Skeletal muscle satellite cell (primary cell): ENCODE measurements at regions not wholly inside any gene's neighbourhood (a gene's known extent, or its start where the extent isn't known, plus 50 kb on each side); places are given as distances from the start of the nearest gene placed in this dataset.

Source experiments
- H3K27me3 ChIP-seq: 2 replicates; pipeline ENCODE4 v1.7.0; 2013; ENCODE audit warnings: low read length; ENCODE audit not compliant: control insufficient read depth, insufficient read depth
- H3K36me3 ChIP-seq: 2 replicates; pipeline ENCODE4 v1.7.0; 2013; ENCODE audit warnings: mild to moderate bottlenecking, control low read depth, low read length; ENCODE audit not compliant: insufficient read depth
- H3K4me1 ChIP-seq: 2 replicates; pipeline ENCODE4 v1.7.0; 2013; ENCODE audit warnings: low read length; ENCODE audit not compliant: control insufficient read depth, insufficient read depth
- H3K4me2 ChIP-seq: 2 replicates; pipeline ENCODE4 v1.7.0; 2013; ENCODE audit warnings: mild to moderate bottlenecking, low read length
- H3K4me3 ChIP-seq: 2 replicates; pipeline ENCODE4 v1.7.0; 2013; ENCODE audit warnings: low read length
- H3K9ac ChIP-seq: 2 replicates; pipeline ENCODE4 v1.7.0; 2013; ENCODE audit warnings: mild to moderate bottlenecking, low read depth, low read length, moderate library complexity
- H3K9me3 ChIP-seq: replicated peaks from 2 replicates; pipeline ENCODE4 v1.7.0; 2013; ENCODE audit warnings: mild to moderate bottlenecking, control low read depth, low read length

DNA sequence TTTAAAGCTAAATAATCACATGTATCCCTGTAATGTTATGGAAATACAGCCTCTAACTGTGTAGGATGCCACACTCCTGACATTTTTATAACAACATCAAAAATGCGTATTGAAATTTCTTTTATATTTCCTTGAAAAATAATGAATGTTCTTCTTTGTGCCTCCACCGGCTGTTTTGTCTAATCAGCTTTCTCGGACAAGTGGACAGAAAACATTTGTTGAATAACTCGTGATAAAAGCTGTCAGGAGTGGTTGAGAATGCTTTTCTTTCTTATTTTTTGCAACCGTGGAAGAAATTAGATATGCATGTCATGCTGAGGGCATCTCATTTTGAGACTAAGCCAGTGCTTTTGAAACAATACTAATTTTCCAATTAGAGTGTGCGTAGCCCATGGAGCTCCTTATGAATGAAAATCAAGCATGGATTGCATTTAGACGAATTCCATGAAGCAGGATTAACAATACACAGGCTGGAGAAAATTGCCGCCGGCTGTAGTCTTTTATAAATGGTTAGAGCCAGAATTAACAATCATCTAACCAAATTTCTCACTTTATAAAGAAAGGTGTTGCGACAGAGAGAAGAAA lies 614.5 kb upstream of the LCORL start:
- H3K9me3 ChIP-seq = no peaks in the 10 kb centered on the region

DNA sequence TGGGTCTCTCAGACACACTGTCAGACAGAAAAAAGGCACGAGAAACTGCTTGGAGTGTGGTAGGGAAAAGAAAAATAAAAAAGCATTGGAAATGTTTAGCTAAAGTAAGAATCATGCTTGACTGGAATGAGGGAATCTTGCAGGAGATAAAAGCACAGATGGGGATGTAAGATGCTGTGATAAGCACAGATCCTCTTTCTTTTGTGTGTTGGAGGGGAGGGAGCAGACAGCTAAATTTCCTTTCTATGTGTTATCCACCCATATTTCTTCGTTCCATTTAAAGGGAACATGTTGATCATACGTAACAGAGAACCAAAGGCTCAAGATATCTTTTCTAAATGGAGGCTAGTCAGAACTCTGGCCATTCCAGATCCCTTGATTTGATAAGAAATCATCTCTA lies 614.0 kb upstream of the LCORL start:
- H3K36me3 ChIP-seq = no peaks in the 10 kb centered on the region
- no peak overlapping the region for H3K9ac ChIP-seq
- no peaks in the 10 kb centered on the region for H3K9me3 ChIP-seq
- H3K27me3 ChIP-seq = no peaks in the 10 kb centered on the region
- no peaks in the 10 kb centered on the region for H3K4me1 ChIP-seq
- H3K4me3 ChIP-seq = no peak overlapping the region
- H3K4me2 ChIP-seq = no peak overlapping the region

More for the DNA sequence above, 614.5 kb upstream of the LCORL start:
- no peak overlapping the region for H3K4me2 ChIP-seq
- H3K4me3 ChIP-seq = no peak overlapping the region
- H3K36me3 ChIP-seq = no peaks in the 10 kb centered on the region
- no peaks in the 10 kb centered on the region for H3K4me1 ChIP-seq
- no peaks in the 10 kb centered on the region for H3K27me3 ChIP-seq
- no peak overlapping the region for H3K9ac ChIP-seq

DNA sequence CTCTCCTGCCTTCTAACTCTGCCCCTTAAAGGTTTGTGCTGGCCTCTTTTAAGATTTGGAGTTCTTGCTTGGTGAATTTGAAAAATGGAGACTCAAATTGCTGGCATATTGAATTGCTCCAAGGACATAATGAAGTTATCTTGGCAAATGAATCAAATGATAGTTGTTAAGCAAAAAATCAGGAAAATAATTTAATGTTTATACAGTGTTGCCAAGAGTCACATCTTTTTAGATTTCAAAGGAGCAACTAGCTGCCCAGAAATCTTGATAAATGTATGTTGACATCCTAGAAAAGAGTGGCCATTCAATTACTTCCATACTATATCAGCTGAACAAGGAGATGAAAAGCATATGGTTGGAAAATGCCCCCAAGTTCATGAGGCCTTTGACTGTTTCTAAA lies 610.0 kb upstream of the LCORL start:
- Histone ChIP-seq H3K4me2 (no peak overlapping the region), H3K36me3 (no peaks in the 10 kb centered on the region), H3K27me3 (no peaks in the 10 kb centered on the region), H3K9ac (no peak overlapping the region), H3K4me3 (no peak overlapping the region), H3K9me3 (no peaks in the 10 kb centered on the region), H3K4me1 (no peaks in the 10 kb centered on the region)

DNA sequence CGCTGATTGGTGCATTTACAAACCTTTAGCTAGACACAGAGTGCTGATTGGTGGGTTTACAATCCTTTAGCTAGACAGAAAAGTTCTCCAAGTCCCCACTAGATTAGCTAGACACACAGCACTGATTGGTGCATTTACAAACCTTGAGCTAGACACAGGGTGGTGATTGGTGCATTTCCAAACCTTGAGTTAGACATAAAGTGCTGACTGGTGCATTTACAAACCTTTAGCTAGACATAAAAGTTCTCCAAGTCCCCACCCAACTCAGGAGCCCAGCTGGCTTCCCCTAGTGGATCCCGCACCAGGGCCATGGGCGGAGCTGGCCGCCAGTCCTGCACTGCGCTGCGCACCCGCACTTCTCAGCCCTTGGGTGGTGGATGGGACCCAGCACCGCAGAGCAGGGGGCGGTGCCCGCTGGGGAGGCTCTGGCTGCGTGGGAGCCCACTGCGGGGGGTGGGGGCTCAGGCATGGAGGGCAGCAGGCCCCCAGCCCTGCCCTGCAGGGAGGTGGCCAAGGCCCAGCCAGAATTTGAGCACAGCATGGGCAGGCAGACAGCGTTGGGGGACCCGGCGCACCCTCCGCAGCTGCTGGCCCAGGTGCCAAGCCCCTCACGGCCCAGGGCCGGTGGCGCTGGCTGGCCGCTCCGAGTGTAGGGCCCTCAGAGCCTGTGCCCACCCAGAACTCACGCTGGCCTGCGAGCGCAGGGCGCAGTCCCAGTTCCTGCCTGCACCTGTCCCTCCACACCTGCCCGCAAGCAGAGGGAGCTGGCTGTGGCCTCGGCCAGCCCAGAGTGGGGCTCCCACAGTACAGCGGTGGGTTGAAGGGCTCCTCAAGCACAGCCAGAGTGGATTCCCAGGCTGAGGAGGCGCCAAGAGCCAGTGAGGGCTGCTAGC lies 608.9 kb upstream of the LCORL start:
- Histone ChIP-seq H3K4me1 (no peaks in the 10 kb centered on the region), H3K4me2 (no peak overlapping the region), H3K27me3 (no peaks in the 10 kb centered on the region), H3K9me3 (no peaks in the 10 kb centered on the region), H3K36me3 (no peaks in the 10 kb centered on the region), H3K4me3 (no peak overlapping the region), H3K9ac (no peak overlapping the region)

DNA sequence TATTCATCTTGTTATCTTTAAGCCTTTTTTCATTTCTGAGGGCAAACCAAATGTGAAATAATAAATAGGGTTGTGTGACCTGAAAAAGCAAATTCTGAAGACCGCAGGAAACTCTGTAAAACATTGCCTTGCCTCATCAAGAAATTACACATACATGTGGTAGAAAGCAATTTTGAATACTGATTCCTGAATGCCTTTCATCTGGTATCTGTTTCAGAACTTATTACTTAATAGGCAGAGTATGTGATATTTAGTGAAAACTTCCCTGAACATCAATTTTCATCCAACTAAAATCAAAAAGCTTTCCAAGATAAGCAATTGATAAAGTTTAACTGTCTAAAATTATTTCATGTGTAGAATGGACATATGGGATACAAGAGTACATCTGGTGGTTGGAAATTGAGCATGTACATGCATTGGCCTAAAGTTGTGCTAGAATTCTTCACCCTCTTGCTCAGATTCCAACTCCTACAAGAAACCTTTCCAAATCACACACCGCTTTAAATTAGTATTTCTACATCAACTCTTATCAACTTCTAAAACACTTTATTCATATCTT lies 606.0 kb upstream of the LCORL start:
- H3K4me2 ChIP-seq = no peak overlapping the region
- H3K4me3 ChIP-seq = no peak overlapping the region
- H3K4me1 ChIP-seq = no peaks in the 10 kb centered on the region
- no peak overlapping the region for H3K9ac ChIP-seq
- no peaks in the 10 kb centered on the region for H3K27me3 ChIP-seq
- peaks cover 4% of the 10 kb centered on the region for H3K9me3 ChIP-seq
- H3K36me3 ChIP-seq = no peaks in the 10 kb centered on the region

DNA sequence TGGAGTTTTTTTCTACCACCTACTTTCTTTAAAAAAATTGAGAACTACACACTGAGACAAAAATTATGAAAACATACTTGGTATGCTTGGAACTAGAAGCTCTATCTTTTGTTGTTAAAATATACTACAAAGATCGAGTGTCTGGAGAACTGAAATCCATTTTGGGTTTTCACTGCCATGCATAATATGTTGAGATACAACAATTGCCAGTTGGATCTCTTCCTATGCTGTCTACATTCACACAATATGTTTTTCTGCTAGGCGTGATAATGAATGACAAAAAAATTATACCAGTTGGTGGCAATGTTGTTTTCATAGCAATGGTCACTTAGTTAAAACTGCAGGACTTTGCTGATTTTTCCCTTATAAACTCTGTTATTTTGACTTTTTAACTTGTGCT lies 605.4 kb upstream of the LCORL start:
- no peak overlapping the region for H3K9ac ChIP-seq
- H3K4me2 ChIP-seq = no peak overlapping the region
- no peaks in the 10 kb centered on the region for H3K36me3 ChIP-seq
- H3K9me3 ChIP-seq = peaks cover 4% of the 10 kb centered on the region
- no peaks in the 10 kb centered on the region for H3K27me3 ChIP-seq
- H3K4me1 ChIP-seq = no peaks in the 10 kb centered on the region
- no peak overlapping the region for H3K4me3 ChIP-seq

DNA sequence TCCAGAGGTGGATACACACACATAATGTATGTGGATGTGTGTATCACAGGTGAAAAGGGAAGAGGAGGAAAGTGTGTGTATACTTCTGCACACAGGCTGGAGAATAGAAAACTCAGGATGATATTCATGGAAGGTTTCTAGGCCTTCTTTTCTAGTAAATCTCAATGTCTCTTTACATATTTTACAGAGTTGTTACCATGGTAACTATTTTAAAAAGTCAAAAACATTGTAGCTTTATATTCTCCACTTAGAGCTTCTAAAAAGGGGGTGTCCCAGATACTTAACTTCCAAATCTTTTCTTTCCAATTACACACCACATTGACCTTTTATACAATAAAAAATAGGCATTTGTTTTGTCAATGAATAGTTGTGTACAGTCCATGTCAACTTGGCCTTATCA lies 604.8 kb upstream of the LCORL start:
- Histone ChIP-seq H3K9ac (no peak overlapping the region), H3K9me3 (peaks cover 4% of the 10 kb centered on the region), H3K27me3 (no peaks in the 10 kb centered on the region), H3K4me1 (no peaks in the 10 kb centered on the region), H3K36me3 (no peaks in the 10 kb centered on the region), H3K4me3 (no peak overlapping the region), H3K4me2 (no peak overlapping the region)

DNA sequence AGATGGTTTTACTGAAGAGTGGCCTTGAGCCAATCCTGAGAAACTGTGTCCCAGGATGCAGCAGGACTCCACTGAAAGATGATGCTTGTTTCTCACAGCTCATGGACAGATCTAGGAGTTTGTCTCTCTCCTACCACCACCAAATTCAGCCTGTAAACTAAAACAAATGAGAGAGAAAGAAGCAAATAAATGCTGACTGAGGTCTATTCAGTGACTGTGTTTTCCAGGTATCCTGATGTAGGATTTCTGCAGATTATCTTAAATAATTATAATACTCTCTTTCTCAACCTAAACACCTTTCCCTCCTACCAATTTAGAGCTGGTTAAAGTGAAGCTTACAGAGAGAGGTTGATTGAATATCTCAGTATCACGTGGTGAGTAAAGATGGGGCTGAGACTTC lies 599.6 kb upstream of the LCORL start:
- no peak overlapping the region for H3K4me3 ChIP-seq
- H3K9ac ChIP-seq = no peak overlapping the region
- H3K9me3 ChIP-seq = peaks cover 4% of the 10 kb centered on the region
- H3K4me1 ChIP-seq = no peaks in the 10 kb centered on the region
- H3K36me3 ChIP-seq = no peaks in the 10 kb centered on the region
- no peak overlapping the region for H3K4me2 ChIP-seq
- no peaks in the 10 kb centered on the region for H3K27me3 ChIP-seq

DNA sequence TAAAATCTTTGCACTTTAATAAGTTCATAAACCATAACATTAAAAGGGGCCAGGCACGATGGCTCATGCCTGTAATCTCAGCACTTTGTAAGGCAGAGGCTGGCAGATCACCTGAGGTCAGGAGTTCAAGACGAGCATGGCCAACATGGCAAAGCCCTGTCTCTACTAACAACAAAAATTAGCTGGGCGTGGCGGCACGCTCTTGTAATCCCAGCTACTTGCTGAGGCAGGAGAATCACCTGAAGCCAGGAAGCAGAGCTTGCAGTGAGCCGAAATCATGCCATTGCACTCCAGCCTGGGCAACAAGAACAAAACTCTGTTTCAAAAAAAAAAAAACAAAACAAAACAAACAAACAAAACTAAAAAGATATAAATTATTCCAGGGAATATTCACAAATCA lies 595.2 kb upstream of the LCORL start:
- no peak overlapping the region for H3K4me2 ChIP-seq

DNA sequence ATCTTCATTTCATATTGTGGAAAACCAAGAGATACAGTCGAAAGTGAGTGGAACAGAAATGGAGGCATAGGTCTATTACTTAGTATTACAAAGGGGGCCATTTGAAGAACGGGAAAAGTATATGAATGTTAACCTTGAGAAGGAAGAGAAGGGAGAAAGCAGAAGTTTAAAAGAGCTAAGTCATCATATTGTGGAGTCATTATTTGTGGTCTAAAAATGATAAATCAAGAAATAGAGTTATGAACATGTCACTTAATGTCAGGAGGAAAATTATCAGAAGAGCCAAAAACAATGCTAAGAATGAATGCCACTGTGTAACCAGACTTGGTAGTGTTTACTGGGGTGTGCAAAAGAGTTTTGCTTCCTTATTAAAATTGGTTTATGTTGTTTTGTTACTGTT lies 589.5 kb upstream of the LCORL start:
- Histone ChIP-seq H3K9me3 (no peaks in the 10 kb centered on the region), H3K36me3 (no peaks in the 10 kb centered on the region), H3K9ac (no peak overlapping the region), H3K4me2 (no peak overlapping the region), H3K4me1 (no peaks in the 10 kb centered on the region), H3K4me3 (no peak overlapping the region), H3K27me3 (no peaks in the 10 kb centered on the region)

More for the DNA sequence above, 595.2 kb upstream of the LCORL start:
- H3K4me1 ChIP-seq = no peaks in the 10 kb centered on the region
- H3K9ac ChIP-seq = no peak overlapping the region
- H3K9me3 ChIP-seq = no peaks in the 10 kb centered on the region
- H3K27me3 ChIP-seq = no peaks in the 10 kb centered on the region
- H3K36me3 ChIP-seq = no peaks in the 10 kb centered on the region
- H3K4me3 ChIP-seq = no peak overlapping the region

DNA sequence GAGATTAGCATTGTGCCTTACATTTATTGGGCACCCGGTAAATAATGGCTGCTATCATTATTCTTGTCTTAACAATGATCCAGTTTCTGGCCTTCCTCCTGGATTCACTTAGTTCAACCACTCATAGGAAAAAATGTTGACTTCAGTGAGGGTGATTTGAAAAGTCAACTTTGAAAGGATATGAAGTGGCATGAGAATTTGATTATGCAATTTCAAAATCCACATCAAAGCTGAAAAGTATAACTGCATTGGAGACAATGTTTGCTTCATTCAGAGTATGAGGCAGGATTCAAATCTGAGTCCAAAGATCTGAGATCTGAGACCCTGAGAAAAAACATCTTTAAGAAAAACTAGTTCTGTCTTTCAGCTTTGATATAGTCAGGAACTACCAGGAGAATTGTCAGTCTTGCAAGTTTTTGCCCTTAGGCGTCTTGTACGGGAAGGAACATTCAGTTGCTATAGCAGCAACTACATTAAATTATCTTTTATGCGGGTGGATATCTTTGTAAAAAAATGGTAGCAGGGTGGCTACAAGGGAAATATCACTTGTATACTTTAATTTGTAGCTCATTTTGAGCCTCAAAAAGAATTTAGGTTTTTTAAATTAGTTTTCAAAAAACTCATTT lies 587.5 kb upstream of the LCORL start:
- Histone ChIP-seq H3K36me3 (no peaks in the 10 kb centered on the region), H3K4me1 (no peaks in the 10 kb centered on the region), H3K9me3 (no peaks in the 10 kb centered on the region), H3K4me2 (no peak overlapping the region), H3K9ac (no peak overlapping the region), H3K27me3 (no peaks in the 10 kb centered on the region), H3K4me3 (no peak overlapping the region)
